HG03565 (cell line): ENCODE measurements at regions not wholly inside any gene's neighbourhood (a gene's known extent, or its start where the extent isn't known, plus 50 kb on each side); places are given as distances from the start of the nearest gene placed in this dataset.

Source experiments
- ATAC-seq: cut with Tn5 transposase; IDR thresholded peaks from one replicate; pipeline ENCODE4 v1.9.1; 2021; ENCODE audit warnings: mild to moderate bottlenecking, moderate library complexity; ENCODE audit not compliant: unreplicated experiment

DNA sequence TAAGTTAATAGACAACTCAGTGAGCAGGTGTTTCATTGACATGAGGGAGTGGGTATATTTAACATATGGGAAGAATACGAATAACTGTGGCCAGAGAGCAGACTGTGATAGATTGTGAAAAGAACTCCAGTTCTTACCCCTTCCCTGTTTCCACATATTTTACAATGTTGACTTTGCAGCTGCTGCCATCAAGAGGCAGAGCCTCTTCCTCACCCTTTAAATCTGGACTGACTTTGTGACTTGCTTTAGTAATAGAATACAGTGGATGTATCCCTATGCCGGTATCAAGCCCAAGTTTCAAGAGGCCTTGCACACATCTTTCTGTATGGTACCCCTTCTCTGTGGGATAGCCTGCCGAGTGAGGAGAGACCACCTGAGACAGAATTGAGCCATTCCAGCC is 356.7 kb downstream of the ETNK1 start:
- no peak for ATAC-seq

DNA sequence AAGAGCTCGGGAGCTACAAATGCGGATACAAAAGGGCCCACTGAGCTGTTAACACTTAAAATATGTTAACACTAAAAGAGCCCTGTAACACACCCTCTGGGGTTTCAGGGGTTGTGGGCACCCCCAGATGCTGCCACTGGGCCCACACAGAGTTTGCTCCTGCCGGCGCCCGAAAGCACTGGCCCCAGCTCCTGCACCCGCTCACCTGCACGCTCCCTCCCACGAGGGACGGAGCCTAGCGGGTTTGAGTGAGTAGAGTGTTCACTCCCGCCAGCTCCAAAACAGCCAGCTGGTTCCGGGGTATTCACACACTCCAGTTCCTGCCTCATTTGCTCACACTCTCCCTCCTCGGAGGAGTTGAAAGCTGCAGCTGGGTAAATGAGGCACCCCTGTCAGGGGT is 357.7 kb downstream of the ETNK1 start:
- ATAC-seq = no peak

DNA sequence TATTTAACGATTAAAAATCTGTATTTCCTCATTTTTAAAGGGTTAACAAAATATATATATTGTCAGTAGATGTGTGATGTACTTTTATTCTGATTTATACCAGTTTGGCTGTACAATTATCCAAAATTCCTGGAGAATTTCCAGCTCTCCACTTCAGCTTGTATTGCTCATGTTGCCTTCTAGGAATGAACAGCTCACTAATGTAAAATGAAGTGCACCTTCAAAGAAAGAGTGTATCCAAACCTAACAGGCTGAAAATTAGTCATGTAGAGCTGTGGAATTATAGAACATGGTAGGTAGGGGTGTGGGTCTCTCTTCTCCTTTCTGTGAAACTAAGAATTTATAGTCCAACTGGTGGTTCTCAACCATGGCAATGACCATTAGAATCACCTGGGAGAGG is 362.0 kb downstream of the ETNK1 start:
- ATAC-seq = no peak

DNA sequence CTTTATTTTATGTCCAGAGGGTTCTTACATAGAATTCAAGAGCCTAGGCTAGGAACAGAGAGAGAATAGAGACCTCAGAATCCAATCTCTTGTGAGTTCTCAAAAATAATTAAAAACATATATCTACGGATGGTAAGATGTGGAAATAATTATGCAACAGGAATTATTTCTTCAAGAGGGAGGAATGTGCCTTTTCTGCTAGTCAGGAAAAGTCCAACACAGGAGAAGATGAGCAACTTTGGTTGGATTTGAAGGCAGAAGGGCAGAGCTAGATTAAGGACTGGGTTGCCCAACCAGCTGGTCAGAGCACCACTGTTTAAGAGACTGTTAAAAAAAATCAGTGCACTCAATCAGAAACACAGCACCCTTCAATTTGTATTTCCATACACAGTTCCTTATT is 365.5 kb downstream of the ETNK1 start:
- no peak for ATAC-seq

DNA sequence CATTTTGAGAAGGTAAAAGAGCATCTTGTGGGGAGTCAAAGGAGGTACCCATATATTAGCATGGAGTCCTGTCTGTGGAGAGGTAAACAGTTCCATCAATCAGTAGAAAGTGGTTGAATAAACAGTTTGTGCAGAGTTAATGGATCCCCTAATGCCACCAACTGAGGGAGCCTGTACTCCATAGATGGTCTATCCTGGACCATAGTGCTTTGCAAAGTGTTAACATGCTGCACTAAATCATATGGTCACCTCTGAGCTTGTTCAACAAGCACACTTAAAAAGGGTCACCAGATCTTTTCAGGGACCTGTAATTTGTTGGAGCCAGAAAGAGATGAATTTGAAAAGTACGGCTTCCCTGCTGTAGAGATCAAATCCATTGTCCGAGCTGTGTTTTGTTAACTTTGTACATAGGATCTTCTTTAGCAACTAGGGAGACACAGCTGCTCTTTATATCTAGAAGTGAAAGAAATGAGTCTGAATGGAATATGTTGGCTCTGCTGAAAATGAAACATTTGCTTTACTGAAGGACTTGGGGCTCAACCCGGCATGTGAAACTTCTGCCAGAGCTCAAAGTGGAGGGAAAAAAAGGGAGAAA is 366.4 kb downstream of the ETNK1 start:
- ATAC-seq = no peak

DNA sequence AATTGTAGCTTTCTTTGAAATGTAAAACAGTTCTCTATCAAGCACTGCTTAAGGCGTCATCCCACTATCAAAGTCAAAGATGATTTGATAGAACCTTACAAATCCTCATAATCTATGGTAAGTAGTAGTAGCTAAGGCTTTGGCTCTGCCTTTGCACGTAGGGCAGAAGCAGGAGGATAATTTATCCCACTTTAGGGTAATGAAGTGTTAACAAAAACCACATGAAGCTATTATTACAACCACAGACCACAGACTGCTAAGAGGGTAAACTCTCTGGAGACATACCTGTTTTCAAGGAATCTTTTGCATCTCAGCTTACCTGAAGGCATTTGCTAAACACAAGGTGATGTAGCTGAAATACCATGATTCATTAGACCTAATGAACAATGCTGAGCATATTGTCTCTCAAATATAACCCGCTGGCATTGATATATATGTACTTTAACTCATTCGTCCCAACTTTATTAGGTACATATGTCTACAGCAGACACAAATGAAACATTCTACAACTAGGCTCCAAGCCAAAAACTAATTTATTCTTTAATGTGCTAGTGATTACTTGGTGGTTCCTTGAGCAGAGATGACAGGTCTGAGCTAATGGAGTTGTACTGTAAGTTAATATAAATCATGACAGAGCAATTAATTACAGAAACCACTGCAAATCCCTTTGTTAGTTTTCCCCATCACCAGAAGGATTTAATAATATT is 368.8 kb downstream of the ETNK1 start:
- ATAC-seq = no peak

DNA sequence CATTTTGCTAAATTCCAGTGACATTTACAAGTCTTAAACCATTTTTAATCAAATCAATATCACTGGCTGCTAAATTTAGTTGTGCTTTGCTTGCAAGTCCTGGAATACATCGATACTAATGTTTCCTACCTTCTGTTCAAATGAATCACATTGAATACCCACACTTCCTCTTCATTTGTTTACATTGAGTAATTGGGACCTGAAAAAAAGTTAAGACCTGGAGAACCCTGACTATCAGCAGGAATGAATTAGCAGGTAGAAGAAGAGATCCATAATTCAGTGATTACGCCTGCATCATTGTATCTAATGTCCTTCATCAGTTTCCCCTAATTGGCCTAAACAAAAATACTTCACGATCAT is 369.3 kb downstream of the ETNK1 start:
- ATAC-seq = no peak

DNA sequence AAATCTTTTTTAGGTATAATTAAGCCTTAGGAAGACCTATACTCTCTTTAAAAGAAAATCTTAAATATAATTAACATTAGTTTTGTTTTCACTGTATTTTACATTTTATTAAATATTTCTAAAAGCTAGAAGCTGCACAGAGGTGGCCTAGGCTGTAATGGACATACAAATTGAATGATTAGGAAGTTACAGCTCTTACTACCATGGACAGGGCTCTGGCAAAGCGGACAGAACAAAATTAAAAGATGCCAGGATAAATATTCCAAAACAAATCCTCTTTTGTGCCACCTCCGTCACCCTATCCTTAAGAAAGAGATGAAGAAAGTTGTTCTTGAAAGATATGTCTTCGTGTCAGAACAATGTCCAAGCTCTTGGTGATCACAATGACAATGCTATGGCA is 376.5 kb downstream of the ETNK1 start:
- ATAC-seq = no peak

DNA sequence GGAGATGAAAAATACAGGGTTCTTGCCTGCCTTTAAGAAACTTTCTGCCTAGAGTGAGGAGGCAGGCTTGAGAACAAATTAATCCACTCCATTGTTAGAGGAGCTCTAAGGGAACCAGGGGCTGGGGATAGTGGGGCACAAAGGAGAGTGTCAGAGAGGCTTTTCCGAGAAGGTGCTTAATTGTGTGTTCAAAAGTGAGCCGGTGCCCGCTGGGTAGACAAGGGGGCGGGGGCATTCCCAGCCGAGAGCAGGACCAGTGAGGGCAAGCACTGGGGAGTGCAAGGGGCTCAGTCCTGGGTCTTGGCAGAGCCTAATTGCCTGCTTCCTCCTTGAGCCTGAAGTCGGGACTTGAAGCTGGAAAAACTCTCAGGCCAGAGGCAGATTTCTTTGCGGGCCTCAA is 377.4 kb downstream of the ETNK1 start:
- no peak for ATAC-seq

DNA sequence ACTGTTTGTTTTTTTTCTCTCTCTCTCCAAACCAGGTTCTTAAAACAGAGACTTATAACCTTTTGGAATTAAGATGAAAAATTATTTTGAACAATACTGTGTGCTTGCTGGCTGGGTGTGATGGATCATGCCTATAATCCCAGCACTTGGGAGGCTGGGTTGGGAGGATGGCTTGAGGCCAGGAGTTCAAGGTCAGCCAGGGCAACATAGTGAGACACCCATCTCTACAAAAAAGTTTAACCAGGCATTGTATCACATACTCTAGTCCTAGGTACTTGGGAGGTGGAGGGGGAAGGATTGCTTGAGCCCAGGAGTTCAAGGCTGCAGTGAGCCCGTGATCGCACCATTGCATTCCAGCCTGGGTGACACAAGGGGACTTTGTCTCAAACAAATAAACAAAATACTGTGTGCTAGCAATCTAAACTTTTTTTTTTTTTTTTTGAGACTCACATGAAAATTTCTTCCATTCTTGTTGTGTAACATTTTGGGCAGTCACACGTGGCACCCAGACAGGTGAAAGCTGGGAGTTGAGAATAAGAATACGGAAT is 379.6 kb downstream of the ETNK1 start:
- no peak for ATAC-seq

DNA sequence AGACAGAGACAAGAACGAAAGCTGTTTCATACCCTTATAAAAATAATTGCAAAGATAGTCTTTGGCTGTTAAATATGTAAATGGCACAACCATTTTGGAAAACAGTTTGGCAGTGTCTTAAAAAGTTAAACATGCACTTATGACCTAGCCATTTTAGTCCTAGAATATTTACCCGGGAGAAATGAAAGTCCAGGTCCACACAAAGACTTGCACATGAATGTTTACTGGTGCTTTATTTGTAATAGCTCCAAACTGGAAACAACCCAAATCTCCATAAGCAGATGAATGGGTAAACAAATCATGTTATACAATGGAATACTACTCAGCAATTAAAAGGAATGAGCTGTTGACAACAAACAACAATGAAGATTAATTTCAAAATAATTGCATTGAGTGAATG is 380.4 kb downstream of the ETNK1 start:
- ATAC-seq = no peak

DNA sequence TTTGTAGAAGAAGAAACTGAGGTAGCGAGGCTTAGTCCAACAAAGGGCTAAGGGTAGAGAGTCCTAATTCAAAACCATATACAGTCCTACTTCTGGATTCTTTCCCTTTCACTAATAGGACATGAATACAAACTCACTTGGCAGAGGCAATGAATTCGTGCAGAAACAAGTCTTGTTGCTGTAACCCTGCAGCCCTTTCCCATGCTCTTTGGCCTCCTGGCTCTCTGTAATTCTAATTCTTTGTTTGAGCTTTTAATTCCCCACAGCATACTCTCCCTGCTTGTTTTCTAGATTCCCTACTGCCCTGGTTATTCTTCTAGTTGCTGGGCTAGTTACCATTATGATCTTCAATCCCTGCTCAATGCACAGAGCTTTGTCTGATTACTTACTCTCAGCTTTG is 381.4 kb downstream of the ETNK1 start:
- ATAC-seq = no peak

DNA sequence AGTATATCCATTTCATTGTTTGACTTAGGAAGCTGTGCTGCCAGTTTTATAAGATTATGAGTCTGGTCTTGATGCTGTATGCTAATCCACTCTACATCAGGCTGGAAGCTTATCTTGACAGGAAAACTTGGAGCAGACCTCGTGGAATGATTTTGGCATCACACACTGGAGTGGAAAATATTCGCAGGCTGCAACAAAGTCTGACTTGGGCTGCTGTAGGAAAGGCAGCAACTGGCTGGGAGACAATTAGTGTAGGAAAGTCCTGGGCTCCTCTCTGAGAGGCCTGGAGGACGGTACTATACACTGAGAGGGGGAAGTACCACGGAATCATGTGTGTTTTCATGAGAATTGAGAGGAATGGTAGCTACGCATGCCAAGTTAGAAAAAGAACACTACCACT is 383.7 kb downstream of the ETNK1 start:
- no peak for ATAC-seq

DNA sequence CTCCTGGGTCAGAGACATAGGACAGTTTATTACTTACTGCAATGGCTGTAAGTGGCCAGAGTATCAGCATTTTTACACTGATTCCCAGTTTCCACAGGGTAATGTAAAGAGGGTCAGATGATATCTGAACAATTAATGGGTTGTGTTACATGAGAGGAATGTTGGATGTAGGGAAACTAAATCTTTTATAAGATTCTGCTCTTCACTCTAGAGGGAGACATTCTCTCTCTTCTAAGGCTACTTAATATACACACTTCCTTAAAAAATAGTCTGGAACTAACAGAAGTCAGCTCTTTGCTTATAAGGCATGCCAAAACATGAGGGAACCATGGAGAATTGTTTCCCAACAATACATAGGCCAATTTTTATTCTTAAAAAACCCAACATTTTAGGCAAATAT is 389.8 kb downstream of the ETNK1 start:
- ATAC-seq = no peak

DNA sequence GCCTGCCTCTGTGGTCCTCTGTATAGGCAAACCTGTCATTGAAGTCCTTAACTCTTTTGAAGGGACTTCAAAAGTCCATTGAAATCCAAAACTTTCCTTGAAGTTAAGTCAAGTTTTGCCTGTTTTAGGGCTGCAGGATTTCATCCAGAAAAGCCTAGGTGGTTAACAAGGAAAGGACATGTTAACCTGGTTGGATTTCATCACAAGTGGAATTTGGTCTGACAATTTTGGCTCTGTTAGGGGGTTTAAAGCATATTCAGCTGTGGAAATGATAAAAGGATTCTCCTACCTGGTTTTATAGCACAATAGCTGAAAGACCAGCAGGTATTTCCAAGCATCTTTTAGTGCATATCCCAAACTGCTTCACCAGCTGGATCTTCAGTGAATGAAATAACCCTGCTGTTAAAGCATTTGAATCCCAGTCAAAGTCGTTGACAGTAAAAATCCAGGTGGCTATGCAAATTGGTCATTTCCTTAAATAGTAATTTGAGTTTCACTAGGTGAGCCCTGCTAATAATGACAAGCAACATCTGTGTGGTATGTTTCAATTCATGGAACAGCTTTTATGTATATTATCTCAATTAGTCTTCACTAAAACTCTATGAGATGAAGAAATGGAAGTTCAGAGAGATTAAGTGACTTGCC is 400.5 kb downstream of the ETNK1 start:
- ATAC-seq = no peak

DNA sequence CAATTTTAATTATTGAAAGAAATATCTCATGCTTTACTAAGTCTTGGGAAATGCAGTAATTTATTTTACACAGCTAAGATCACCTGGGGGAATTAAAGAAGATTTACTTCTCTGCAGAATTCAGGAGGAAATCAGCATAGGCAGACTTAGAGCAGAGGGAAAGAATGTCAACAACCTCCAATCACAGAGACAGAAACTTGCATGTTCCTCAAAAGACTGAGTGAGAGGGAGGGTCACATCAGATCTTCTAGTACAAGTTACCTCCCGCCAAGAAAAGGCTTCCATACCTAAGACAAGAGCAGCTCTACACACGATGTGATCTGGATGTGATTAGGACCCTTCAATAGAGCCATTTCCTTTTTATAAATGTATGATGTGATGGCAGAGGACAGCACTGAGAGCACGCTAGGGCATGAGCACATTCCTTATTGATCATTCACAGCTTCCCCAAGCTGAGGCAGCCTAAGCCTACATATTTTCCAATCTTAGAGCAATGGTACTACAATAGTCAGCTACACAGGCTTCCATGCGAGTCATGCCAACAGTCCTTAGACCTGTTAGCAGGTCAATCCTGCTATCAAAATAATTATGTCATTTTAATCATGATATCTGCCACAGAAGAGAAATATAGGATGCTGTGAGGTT is 403.3 kb downstream of the ETNK1 start:
- no peak for ATAC-seq

DNA sequence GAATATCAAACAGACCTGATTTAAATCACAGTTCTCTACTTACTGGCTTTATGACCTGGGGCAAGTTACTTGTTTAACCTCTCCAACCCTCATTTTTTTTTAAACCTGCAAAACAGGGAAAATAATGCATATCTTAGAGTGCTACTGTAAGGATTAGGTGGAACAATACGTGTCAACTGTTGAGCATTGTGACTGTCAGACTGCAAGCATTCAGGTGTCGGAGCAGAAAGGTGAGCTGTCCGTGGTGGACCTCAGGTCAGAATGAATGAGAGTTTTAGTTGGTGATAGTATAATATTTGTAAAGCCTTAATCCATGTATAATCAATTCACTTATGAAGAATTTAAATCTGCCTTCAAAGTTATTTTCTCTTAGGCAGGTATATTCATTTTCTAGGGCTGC is 404.2 kb downstream of the ETNK1 start:
- ATAC-seq = no peak

DNA sequence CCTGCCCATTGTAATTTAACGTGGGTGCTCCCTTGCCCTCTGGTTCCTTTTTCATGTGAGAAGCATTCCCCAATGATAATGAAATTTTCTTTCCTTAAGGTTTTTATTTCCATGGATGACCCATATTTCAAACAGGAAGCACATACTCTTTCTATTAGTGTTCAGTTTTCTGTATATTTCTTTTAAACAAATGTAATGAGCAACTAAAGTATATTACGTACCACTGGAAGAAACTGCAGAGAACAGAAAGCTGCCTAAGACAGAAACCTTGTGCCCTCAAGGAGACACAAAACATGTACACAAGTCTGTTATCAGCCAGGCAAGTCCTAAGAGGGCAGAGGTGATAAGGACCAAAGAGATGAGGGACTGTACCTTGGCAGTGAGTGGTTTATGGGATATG is 414.9 kb downstream of the ETNK1 start:
- no peak for ATAC-seq

DNA sequence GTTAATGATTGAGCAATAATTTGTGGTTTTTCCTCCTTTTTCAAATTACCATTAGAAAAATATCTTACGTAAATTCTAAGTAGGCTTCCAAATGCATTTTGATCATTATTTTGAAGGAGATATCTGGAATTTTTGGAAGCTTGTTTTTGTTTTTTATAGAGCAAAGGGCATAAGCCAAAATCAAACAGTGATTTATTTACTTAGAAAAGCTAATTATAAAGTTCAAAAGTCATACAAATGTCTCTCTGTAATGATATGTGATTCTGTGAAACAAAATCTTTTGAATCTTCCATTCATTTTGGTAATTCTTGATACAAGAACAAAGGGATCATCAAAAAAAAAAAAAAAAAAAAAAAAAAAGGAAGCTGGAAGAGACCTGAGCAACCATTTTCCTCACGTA is 416.8 kb downstream of the ETNK1 start:
- no peak for ATAC-seq

DNA sequence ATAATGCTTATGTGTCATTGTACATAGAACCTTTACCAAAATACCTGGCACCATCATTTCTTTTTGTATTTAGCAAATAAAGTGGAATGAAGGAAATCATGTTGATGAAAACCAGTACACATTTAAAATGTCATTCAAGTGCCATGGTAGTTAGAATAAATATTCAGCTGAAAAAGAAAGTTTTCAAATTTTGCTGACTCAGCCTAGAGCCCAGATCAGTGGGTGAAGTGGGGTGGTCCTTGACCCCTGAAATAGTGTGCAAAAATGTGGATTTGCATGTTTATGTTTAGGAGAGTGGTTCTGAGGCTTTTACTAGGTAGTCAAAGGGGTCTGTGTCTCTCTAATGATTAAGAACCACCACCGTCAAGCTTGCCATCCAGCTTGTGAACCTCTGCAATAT is 418.7 kb downstream of the ETNK1 start:
- ATAC-seq = no peak

DNA sequence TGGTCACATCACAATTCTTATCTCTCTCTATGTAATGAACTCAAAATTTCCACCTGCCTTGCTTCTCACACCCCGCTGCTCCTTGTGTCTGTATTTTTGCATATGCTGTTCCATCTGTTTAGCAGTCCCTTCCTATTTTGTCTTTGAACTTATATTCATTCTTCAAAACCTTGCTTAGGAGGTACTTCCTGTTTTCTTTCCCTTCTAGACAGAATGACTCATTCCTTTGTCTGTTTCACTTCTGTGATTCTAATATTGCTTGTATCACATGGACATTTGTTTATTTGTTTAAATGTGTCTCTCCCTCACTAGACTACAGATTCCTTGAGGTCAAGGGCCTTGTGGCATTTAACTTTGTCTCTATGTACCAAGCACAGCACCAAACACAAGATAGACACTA is 424.2 kb downstream of the ETNK1 start:
- peak; percentile 91 for ATAC-seq

DNA sequence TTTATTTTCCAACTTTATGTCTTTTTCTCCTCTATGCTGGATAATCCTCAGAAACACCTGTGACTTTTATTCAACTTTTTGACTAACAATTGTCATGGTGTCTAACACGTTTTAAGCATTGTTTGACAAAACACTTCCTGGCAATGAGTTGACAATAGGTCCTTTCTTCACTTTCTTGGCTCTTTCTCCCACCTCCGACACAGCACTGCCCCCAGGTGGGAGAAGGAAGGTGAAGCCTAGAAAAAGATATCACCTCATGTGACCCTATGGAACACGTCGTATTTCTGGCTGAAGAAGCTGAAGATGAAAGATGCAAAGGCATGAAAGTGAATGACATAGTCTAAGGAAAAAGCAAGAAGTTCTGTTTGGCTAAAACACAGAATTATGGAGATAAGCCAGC is 430.0 kb downstream of the ETNK1 start:
- ATAC-seq = no peak
